Naive thymus-derived CD4-positive, alpha-beta T cell (primary cell): ENCODE measurements at regions not wholly inside any gene's neighbourhood (a gene's known extent, or its start where the extent isn't known, plus 50 kb on each side); places are given as distances from the start of the nearest gene placed in this dataset.

ENCODE experiments used
- ATAC-seq: fragments of 150-1000 bp; cut with Tn5 transposase; 2 replicates; pipeline ENCODE4 v1.10.0; 2021; ENCODE audit warnings: mild to moderate bottlenecking, moderate library complexity
- CTCF ChIA-PET: fragments of 350-600 bp; sonication (Branson Sonifier 250); formaldehyde crosslinking; loops from one replicate; lab custom pipeline; 2021; ENCODE audit warnings: antibody characterized with exemption; lab: Charles Lee
- POLR2A ChIA-PET: fragments of 350-600 bp; sonication (Branson Sonifier 250); formaldehyde crosslinking; loops from one replicate; lab custom pipeline; 2021; ENCODE audit warnings: antibody characterized with exemption, inconsistent platforms; lab: Charles Lee
- DNase-seq, 9 donors: peaks; one replicate each; pipeline versions ENCODE4 v3.0.0 to v3.0.0-alpha.2; 2020 to 2022; ENCODE audit warnings: mixed read lengths in 1 of 9
- H3K27ac ChIP-seq: one replicate; pipeline ENCODE4 v1.7.0; 2013; ENCODE audit warnings: mild to moderate bottlenecking, low read depth, low read length, moderate library complexity
- H3K27me3 ChIP-seq, 2 donors: one replicate each; pipeline ENCODE4 v1.7.0; 2013; ENCODE audit warnings: low read length in 2 of 2, mild to moderate bottlenecking in 2 of 2, moderate library complexity in 2 of 2; ENCODE audit not compliant: control insufficient read depth in 2 of 2, insufficient read depth in 2 of 2
- H3K36me3 ChIP-seq, 3 experiments: 1 replicate in 2 of 3; 2 replicates in 1 of 3; pipeline ENCODE4 v1.7.0; 2013; ENCODE audit warnings: low read length in 3 of 3, mild to moderate bottlenecking in 3 of 3, moderate library complexity in 1 of 3; ENCODE audit not compliant: insufficient read depth in 3 of 3, control insufficient read depth in 2 of 3
- H3K4me1 ChIP-seq, 2 donors: one replicate each; pipeline ENCODE4 v1.7.0; 2013; ENCODE audit warnings: low read length in 2 of 2, mild to moderate bottlenecking in 2 of 2, moderate library complexity in 1 of 2; ENCODE audit not compliant: control insufficient read depth in 2 of 2, insufficient read depth in 2 of 2
- H3K4me3 ChIP-seq: 2 replicates; pipeline ENCODE4 v1.7.0; 2013; ENCODE audit warnings: mild to moderate bottlenecking, low read length
- H3K9me3 ChIP-seq, 3 experiments: 1 replicate in 2 of 3; 2 replicates in 1 of 3; pipeline ENCODE4 v1.7.0; 2013; ENCODE audit warnings: low read length in 3 of 3; ENCODE audit not compliant: control insufficient read depth in 2 of 3
- H3K27ac Mint-ChIP-seq, 9 donors: one replicate each; pipeline ENCODE4 v1.8.0; 2020 to 2022; ENCODE audit warnings: mixed read lengths in 9 of 9, mild to moderate bottlenecking in 8 of 9, moderate library complexity in 5 of 9, inconsistent platforms in 2 of 9
- H3K27me3 Mint-ChIP-seq, 5 donors: one replicate each; pipeline ENCODE4 v1.8.0; 2021 to 2022; ENCODE audit warnings: mixed read lengths in 5 of 5, mild to moderate bottlenecking in 1 of 5
- H3K36me3 Mint-ChIP-seq, 5 donors: one replicate each; pipeline ENCODE4 v1.8.0; 2020 to 2022; ENCODE audit warnings: mixed read lengths in 5 of 5, mild to moderate bottlenecking in 3 of 5, inconsistent platforms in 1 of 5
- H3K4me1 Mint-ChIP-seq, 7 donors: one replicate each; pipeline ENCODE4 v1.8.0; 2020 to 2022; ENCODE audit warnings: mixed read lengths in 7 of 7, mild to moderate bottlenecking in 3 of 7, inconsistent platforms in 1 of 7
- H3K4me3 Mint-ChIP-seq, 10 donors: one replicate each; pipeline ENCODE4 v1.8.0; 2020 to 2022; ENCODE audit warnings: mild to moderate bottlenecking in 10 of 10, mixed read lengths in 10 of 10, moderate library complexity in 6 of 10, inconsistent platforms in 2 of 10
- H3K9me3 Mint-ChIP-seq, 11 donors: one replicate each; pipeline ENCODE4 v1.8.0; 2020 to 2022; ENCODE audit warnings: mixed read lengths in 11 of 11, mild to moderate bottlenecking in 4 of 11, inconsistent platforms in 1 of 11, moderate library complexity in 1 of 11
- intact Hi-C, 2 donors: fragments of 100-400 bp; cut with micrococcal nuclease; formaldehyde crosslinking; loops; one replicate each; pipeline ENCODE4 v1.15.1; 2023

GRCh38 chr18:54742120-54742519, 86.2 kb upstream of the RAB27B start:
- intact Hi-C loops = no loop called here
- Mint-ChIP-seq H3K36me3 (peaks cover 0 to 3% (median 0%) of the 10 kb centered on the region in 5 donors), H3K4me3 (no peak overlapping the region), H3K4me1 (no peaks in the 10 kb centered on the region), H3K9me3 (peaks cover 0 to 4% (median 0%) of the 10 kb centered on the region in 11 donors), H3K27me3 (peaks cover 0 to 16% (median 0%) of the 10 kb centered on the region in 5 donors), H3K27ac (no peak overlapping the region)
- no peaks in the 10 kb centered on the region for H3K36me3 ChIP-seq
- ChIA-PET CTCF (no interaction called here), POLR2A (no interaction called here)
- DNase-seq = no peak
- no peaks in the 10 kb centered on the region for H3K9me3 ChIP-seq
- no peak overlapping the region for H3K27ac ChIP-seq
- H3K27me3 ChIP-seq = no peaks in the 10 kb centered on the region
- ATAC-seq = no peak
- no peak overlapping the region for H3K4me3 ChIP-seq
- H3K4me1 ChIP-seq = no peaks in the 10 kb centered on the region

- ChIA-PET CTCF (no interaction called here), POLR2A (no interaction called here)
- no peaks in the 10 kb centered on the region for H3K36me3 ChIP-seq
- DNase-seq (no peak), ATAC-seq (no peak)
- H3K4me1 ChIP-seq = no peaks in the 10 kb centered on the region
- H3K9me3 Mint-ChIP-seq = peaks cover 0 to 4% (median 0%) of the 10 kb centered on the region in 11 donors
- no peaks in the 10 kb centered on the region for H3K9me3 ChIP-seq
- no peak overlapping the region for H3K27ac Mint-ChIP-seq
- peaks cover 0 to 3% (median 0%) of the 10 kb centered on the region in 5 donors for H3K36me3 Mint-ChIP-seq
- no peaks in the 10 kb centered on the region for H3K27me3 ChIP-seq
- no peaks in the 10 kb centered on the region for H3K4me1 Mint-ChIP-seq
- intact Hi-C loops = no loop called here
- no peak overlapping the region for H3K4me3 ChIP-seq
- no peak overlapping the region for H3K27ac ChIP-seq
- no peak overlapping the region for H3K4me3 Mint-ChIP-seq
- H3K27me3 Mint-ChIP-seq = peaks cover 0 to 16% (median 0%) of the 10 kb centered on the region in 5 donors
These were observed 85.3 kb upstream of the RAB27B start for GRCh38 chr18:54742659-54743604.

GRCh38 chr18:54743605-54743995, 84.7 kb upstream of the RAB27B start:
- Histone ChIP-seq H3K4me3 (no peak overlapping the region), H3K27me3 (no peaks in the 10 kb centered on the region), H3K9me3 (no peaks in the 10 kb centered on the region), H3K36me3 (no peaks in the 10 kb centered on the region), H3K4me1 (no peaks in the 10 kb centered on the region), H3K27ac (no peak overlapping the region)
- ChIA-PET CTCF (no interaction called here), POLR2A (no interaction called here)
- Mint-ChIP-seq H3K27ac (no peak overlapping the region), H3K4me1 (no peaks in the 10 kb centered on the region), H3K27me3 (peaks cover 0 to 15% (median 0%) of the 10 kb centered on the region in 5 donors), H3K9me3 (no peaks in the 10 kb centered on the region), H3K4me3 (no peak overlapping the region), H3K36me3 (peaks cover 0 to 3% (median 0%) of the 10 kb centered on the region in 5 donors)
- intact Hi-C loops = no loop called here
- DNase-seq (no peak), ATAC-seq (no peak)

GRCh38 chr18:54749291-54749690, 79.0 kb upstream of the RAB27B start:
- Histone ChIP-seq H3K27me3 (no peaks in the 10 kb centered on the region), H3K4me1 (no peaks in the 10 kb centered on the region), H3K9me3 (no peaks in the 10 kb centered on the region), H3K27ac (no peak overlapping the region), H3K36me3 (no peaks in the 10 kb centered on the region), H3K4me3 (no peak overlapping the region)
- CTCF ChIA-PET = no interaction called here
- Mint-ChIP-seq H3K4me3 (no peak overlapping the region), H3K9me3 (no peaks in the 10 kb centered on the region), H3K27me3 (peaks cover 0 to 17% (median 0%) of the 10 kb centered on the region in 5 donors), H3K27ac (no peak overlapping the region), H3K4me1 (peaks cover 0 to 4% (median 0%) of the 10 kb centered on the region in 7 donors), H3K36me3 (no peaks in the 10 kb centered on the region)
- DNase-seq = no peak
- POLR2A ChIA-PET = no interaction called here
- no peak for ATAC-seq
- intact Hi-C loops = no loop called here

GRCh38 chr18:54750350-54750749, 77.9 kb upstream of the RAB27B start:
- no peaks in the 10 kb centered on the region for H3K9me3 Mint-ChIP-seq
- no peaks in the 10 kb centered on the region for H3K36me3 Mint-ChIP-seq
- intact Hi-C loops = no loop called here
- ChIA-PET POLR2A (no interaction called here), CTCF (no interaction called here)
- H3K4me1 ChIP-seq = no peaks in the 10 kb centered on the region
- no peak for ATAC-seq
- H3K36me3 ChIP-seq = no peaks in the 10 kb centered on the region
- H3K27me3 Mint-ChIP-seq = peaks cover 0 to 17% (median 0%) of the 10 kb centered on the region in 5 donors
- no peak overlapping the region for H3K27ac Mint-ChIP-seq
- no peak for DNase-seq
- peaks cover 0 to 4% (median 0%) of the 10 kb centered on the region in 7 donors for H3K4me1 Mint-ChIP-seq
- H3K4me3 Mint-ChIP-seq = no peak overlapping the region
- H3K9me3 ChIP-seq = no peaks in the 10 kb centered on the region
- no peak overlapping the region for H3K27ac ChIP-seq
- H3K4me3 ChIP-seq = no peak overlapping the region
- H3K27me3 ChIP-seq = no peaks in the 10 kb centered on the region

- DNase-seq = no peak
- Histone ChIP-seq H3K4me1 (no peaks in the 10 kb centered on the region), H3K27me3 (no peaks in the 10 kb centered on the region), H3K9me3 (no peaks in the 10 kb centered on the region), H3K36me3 (no peaks in the 10 kb centered on the region), H3K27ac (no peak overlapping the region), H3K4me3 (no peak overlapping the region)
- Mint-ChIP-seq H3K27me3 (peaks cover 0 to 23% (median 0%) of the 10 kb centered on the region in 5 donors), H3K4me1 (peaks cover 0 to 4% (median 0%) of the 10 kb centered on the region in 7 donors), H3K36me3 (no peaks in the 10 kb centered on the region), H3K4me3 (no peak overlapping the region), H3K9me3 (peaks cover 0 to 3% (median 0%) of the 10 kb centered on the region in 11 donors), H3K27ac (no peak overlapping the region)
- CTCF ChIA-PET = no interaction called here
- intact Hi-C loops = no loop called here
- no peak for ATAC-seq
- POLR2A ChIA-PET = no interaction called here
These were observed 76.1 kb upstream of the RAB27B start for GRCh38 chr18:54752185-54752584.

- Mint-ChIP-seq H3K27ac (no peak overlapping the region), H3K4me1 (peaks cover 0 to 4% (median 0%) of the 10 kb centered on the region in 7 donors), H3K4me3 (no peak overlapping the region), H3K27me3 (peaks cover 0 to 23% (median 0%) of the 10 kb centered on the region in 5 donors), H3K36me3 (no peaks in the 10 kb centered on the region), H3K9me3 (peaks cover 0 to 3% (median 0%) of the 10 kb centered on the region in 11 donors)
- H3K27me3 ChIP-seq = no peaks in the 10 kb centered on the region
- H3K36me3 ChIP-seq = no peaks in the 10 kb centered on the region
- H3K9me3 ChIP-seq = no peaks in the 10 kb centered on the region
- H3K4me1 ChIP-seq = no peaks in the 10 kb centered on the region
- H3K4me3 ChIP-seq = no peak overlapping the region
- intact Hi-C loops = no loop called here
- CTCF ChIA-PET = no interaction called here
- no peak for ATAC-seq
- no peak for DNase-seq
- H3K27ac ChIP-seq = no peak overlapping the region
- POLR2A ChIA-PET = no interaction called here
These were observed 72.8 kb upstream of the RAB27B start for GRCh38 chr18:54755456-54755855.
